Activated T-cell treated with anti-CD3 and anti-CD28 coated beads, Interleukin-2, amount 50 U/mL, for 72 hours (primary cell): ENCODE measurements at regions not wholly inside any gene's neighbourhood (a gene's known extent, or its start where the extent isn't known, plus 50 kb on each side); places are given as distances from the start of the nearest gene placed in this dataset.
A peak's percentile ranks its signal among the peaks of the same experiment; 100 is the strongest.

Source experiments
- ATAC-seq, 2 donors: fragments of 150-1000 bp; cut with Tn5 transposase; replicated peaks in 1 of 2; 2 replicates each; pipeline ENCODE4 v1.10.0; 2021; ENCODE audit warnings: moderate library complexity in 2 of 2, mild to moderate bottlenecking in 1 of 2
- DNase-seq, 2 donors: peaks; one replicate each; pipeline ENCODE4 v3.0.0; 2021 to 2022; ENCODE audit warnings: mixed read lengths in 1 of 2
- H3K27ac Mint-ChIP-seq: one replicate; pipeline ENCODE4 v1.8.0; 2022; ENCODE audit warnings: mild to moderate bottlenecking, moderate library complexity, mixed read lengths
- H3K27me3 Mint-ChIP-seq: one replicate; pipeline ENCODE4 v1.8.0; 2022; ENCODE audit warnings: low read depth, mixed read lengths
- H3K36me3 Mint-ChIP-seq, 2 donors: one replicate each; pipeline ENCODE4 v1.8.0; 2022; ENCODE audit warnings: mixed read lengths in 2 of 2, mild to moderate bottlenecking in 1 of 2; ENCODE audit not compliant: insufficient read depth in 2 of 2
- H3K4me1 Mint-ChIP-seq: one replicate; pipeline ENCODE4 v1.8.0; 2022; ENCODE audit warnings: low read depth, mixed read lengths
- H3K4me3 Mint-ChIP-seq, 2 donors: one replicate each; pipeline ENCODE4 v1.8.0; 2022; ENCODE audit warnings: mild to moderate bottlenecking in 2 of 2, mixed read lengths in 2 of 2, moderate library complexity in 2 of 2
- H3K9me3 Mint-ChIP-seq, 2 donors: one replicate each; pipeline ENCODE4 v1.8.0; 2022; ENCODE audit warnings: mixed read lengths in 2 of 2

DNA sequence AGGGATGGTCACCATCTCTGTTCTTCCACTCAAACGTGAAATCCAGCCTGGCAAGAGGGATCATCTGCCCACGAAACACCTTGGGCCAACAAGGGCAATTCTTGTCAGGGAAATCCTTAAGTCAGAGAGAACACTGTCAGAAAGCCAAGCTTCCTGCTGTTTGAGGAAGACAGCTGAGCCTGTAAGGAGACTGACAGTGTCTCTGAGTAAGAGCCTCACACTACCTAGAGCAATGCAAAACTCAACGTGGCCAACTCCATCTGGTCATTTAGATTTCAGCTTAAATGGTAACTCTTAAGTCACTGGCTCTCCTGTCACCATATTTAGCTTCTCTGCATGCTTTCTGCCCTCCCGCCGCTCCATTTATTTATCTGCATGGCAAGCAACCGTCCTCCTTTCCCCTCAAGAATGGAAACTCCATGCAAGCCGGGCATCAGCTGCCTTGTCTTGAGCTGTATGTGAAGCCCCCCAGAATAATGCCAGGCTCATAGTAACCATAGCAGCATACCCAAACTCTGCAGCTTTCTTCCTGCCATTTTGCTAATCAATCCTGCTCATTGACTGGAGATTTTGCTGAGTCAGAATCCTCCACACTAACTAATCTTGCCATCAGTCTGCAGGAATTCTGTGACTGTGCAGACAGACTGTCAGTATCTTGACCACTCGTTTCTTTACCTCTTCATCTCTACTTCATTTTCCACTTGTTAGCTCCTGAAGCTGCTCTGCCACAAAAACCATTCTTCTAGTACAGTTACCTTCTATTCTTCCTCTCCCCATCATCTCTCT is 159.8 kb downstream of the IRS2 start:
- H3K27me3 Mint-ChIP-seq, result peaks cover 10% of the 10 kb centered on the region
- no peaks in the 10 kb centered on the region for H3K4me1 Mint-ChIP-seq
- peaks cover 1 to 2% of the 10 kb centered on the region in 2 donors for H3K9me3 Mint-ChIP-seq
- DNase-seq, result no peak
- no peak overlapping the region for H3K4me3 Mint-ChIP-seq
- ATAC-seq, result no peak
- no peaks in the 10 kb centered on the region for H3K36me3 Mint-ChIP-seq
- no peak overlapping the region for H3K27ac Mint-ChIP-seq

DNA sequence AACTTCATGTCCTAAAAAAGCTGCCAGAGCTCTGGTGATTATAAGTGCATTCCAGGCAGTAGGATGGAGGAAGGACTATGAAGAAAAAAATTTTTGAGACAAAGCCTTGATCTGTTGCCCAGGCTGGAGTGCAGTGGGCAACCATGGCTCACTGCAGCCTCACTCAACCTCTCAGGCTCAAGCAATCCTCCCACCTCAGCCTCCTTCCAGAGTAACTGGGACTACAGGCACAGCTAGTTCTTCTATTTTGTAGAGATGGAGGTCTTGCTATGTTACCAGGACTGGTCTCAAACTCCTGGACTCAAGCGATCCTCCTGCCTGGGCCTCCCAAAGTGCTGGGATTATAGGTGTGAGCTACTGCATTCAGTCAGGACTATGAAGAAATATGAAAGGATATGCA is 161.2 kb downstream of the IRS2 start:
- DNase-seq (no peak), ATAC-seq (no peak)
- Mint-ChIP-seq H3K36me3 (no peaks in the 10 kb centered on the region), H3K27me3 (peaks cover 10% of the 10 kb centered on the region), H3K9me3 (no peaks in the 10 kb centered on the region), H3K4me1 (no peaks in the 10 kb centered on the region), H3K4me3 (no peak overlapping the region), H3K27ac (no peak overlapping the region)

DNA sequence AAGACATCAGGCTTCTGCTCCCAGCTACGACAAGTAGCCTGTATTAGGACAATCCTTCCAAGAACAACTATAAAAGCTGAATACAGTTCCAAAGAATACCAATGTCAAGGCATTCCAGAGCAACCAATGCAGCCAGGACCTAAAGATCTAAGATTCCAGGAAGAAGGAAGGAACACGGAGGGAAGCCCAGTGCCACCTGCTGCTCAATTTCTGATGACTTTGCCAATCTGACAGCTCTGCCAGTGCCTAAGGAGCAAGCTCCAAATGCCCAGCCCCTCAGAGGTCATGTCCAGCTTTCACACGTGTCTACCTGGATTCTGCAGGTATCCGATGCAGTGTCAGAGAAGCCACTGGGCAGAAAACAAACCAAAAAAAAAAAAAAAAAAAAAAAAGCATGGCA is 164.4 kb downstream of the IRS2 start:
- no peak for ATAC-seq
- Mint-ChIP-seq H3K27ac (no peak overlapping the region), H3K4me1 (no peaks in the 10 kb centered on the region), H3K9me3 (no peaks in the 10 kb centered on the region), H3K36me3 (no peaks in the 10 kb centered on the region), H3K27me3 (peaks cover 5% of the 10 kb centered on the region), H3K4me3 (no peak overlapping the region)
- DNase-seq, result no peak

DNA sequence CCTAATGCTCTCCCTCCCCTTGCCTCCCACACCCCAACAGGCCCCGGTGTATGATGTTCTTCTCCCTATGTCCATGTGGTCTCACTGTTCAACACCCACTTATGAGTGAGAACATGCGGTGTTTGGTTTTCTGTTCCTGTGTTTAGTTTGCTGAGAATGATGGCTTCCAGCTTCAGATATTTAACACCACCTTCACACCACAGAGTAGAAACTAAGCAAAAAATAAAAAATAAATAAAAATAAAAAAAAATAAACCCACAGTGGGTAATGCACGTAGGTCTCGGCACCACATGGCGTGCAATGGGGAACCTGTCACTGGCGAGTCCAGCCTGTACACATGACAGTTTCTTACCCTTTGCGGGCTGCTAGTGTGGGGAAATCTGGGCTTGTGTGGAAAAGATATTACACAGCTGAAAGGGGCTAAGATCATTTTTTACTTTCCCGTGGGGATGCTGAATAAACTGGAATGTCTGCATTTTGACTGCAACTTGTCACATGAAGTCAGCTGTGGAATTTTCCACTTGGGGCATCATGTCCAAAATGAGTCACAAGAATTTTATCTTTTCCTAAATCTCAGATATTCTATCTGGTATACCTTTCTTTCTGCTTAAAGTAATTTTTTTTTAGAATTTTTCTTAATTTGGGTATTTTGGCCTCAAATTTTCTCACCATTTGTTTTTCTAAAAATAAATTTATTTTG is 170.5 kb downstream of the IRS2 start:
- Mint-ChIP-seq H3K36me3 (no peaks in the 10 kb centered on the region), H3K27me3 (peaks cover 4% of the 10 kb centered on the region), H3K9me3 (no peaks in the 10 kb centered on the region), H3K27ac (no peak overlapping the region), H3K4me3 (no peak overlapping the region), H3K4me1 (no peaks in the 10 kb centered on the region)
- DNase-seq, result no peak
- no peak for ATAC-seq

GRCh38 chr13:109611912-109612691 is 174.3 kb downstream of the IRS2 start:
- Mint-ChIP-seq H3K36me3 (no peaks in the 10 kb centered on the region), H3K27ac (no peak overlapping the region), H3K4me3 (no peak overlapping the region), H3K9me3 (peaks cover 1% of the 10 kb centered on the region in 2 donors), H3K27me3 (peaks cover 4% of the 10 kb centered on the region), H3K4me1 (no peaks in the 10 kb centered on the region)
- DNase-seq (no peak), ATAC-seq (no peak)

GRCh38 chr13:109610517-109610916 is 175.9 kb downstream of the IRS2 start:
- peaks cover 2% of the 10 kb centered on the region in 2 donors for H3K9me3 Mint-ChIP-seq
- no peak overlapping the region for H3K27ac Mint-ChIP-seq
- DNase-seq (peak; percentile 3 to 18), ATAC-seq (peak; percentile 49)
- no peaks in the 10 kb centered on the region for H3K36me3 Mint-ChIP-seq
- no peak overlapping the region for H3K4me3 Mint-ChIP-seq
- H3K27me3 Mint-ChIP-seq, result peaks cover 4% of the 10 kb centered on the region
- no peaks in the 10 kb centered on the region for H3K4me1 Mint-ChIP-seq

DNA sequence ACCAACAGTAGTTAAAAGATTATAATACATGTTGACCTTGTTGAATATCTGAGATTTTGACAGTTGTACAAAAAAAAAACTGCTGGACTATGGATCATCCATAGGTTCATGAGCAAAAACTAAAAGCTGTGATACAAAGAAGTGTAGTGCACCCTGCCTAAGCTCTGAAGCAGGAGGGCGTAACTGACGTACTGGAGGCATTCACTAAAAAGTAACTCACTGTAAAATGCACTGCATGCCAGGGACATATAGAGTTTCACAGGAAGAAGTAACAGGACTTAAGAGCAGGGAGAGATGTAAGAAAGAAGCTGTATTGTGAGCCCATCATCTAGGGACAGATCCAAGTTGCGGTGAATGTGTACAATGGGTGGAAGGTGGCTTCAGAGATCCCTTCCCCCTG is 177.9 kb downstream of the IRS2 start:
- Mint-ChIP-seq H3K36me3 (no peaks in the 10 kb centered on the region), H3K27me3 (no peaks in the 10 kb centered on the region), H3K4me3 (no peak overlapping the region), H3K9me3 (peaks cover 2% of the 10 kb centered on the region in 2 donors), H3K27ac (no peak overlapping the region), H3K4me1 (no peaks in the 10 kb centered on the region)
- no peak for DNase-seq
- ATAC-seq, result no peak

- no peak overlapping the region for H3K27ac Mint-ChIP-seq
- no peak overlapping the region for H3K4me3 Mint-ChIP-seq
- H3K9me3 Mint-ChIP-seq, result peaks cover 2% of the 10 kb centered on the region in 2 donors
- H3K4me1 Mint-ChIP-seq, result no peaks in the 10 kb centered on the region
- H3K36me3 Mint-ChIP-seq, result no peaks in the 10 kb centered on the region
- H3K27me3 Mint-ChIP-seq, result no peaks in the 10 kb centered on the region
- ATAC-seq (no peak), DNase-seq (no peak)
These were observed 178.3 kb downstream of the IRS2 start for GRCh38 chr13:109608059-109608458.

GRCh38 chr13:109606520-109606919 is 179.9 kb downstream of the IRS2 start:
- ATAC-seq, result no peak
- H3K4me1 Mint-ChIP-seq, result no peaks in the 10 kb centered on the region
- H3K27me3 Mint-ChIP-seq, result no peaks in the 10 kb centered on the region
- H3K9me3 Mint-ChIP-seq, result peaks cover 2% of the 10 kb centered on the region in 2 donors
- H3K27ac Mint-ChIP-seq, result no peak overlapping the region
- no peaks in the 10 kb centered on the region for H3K36me3 Mint-ChIP-seq
- H3K4me3 Mint-ChIP-seq, result no peak overlapping the region
- no peak for DNase-seq

DNA sequence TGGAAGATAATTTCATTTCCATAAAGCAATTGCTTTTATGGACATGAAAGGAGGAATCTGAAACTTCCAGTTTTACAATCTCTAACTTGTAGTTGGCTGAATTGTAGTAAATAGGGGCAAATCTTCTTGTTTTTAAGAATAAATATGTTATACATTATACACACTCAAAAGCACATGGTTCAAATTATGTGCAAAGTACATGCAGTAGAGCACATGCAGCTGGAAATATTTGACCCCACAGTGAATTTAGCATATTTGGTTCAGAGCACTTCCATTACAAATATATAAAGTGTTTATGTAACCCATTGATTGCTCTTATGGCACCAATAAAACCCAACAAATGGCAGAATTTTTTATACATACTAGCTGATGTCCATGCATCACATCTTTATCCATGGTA is 180.5 kb downstream of the IRS2 start:
- Mint-ChIP-seq H3K27ac (no peak overlapping the region), H3K27me3 (no peaks in the 10 kb centered on the region), H3K4me3 (no peak overlapping the region), H3K36me3 (no peaks in the 10 kb centered on the region), H3K4me1 (no peaks in the 10 kb centered on the region), H3K9me3 (peaks cover 2% of the 10 kb centered on the region in 2 donors)
- no peak for DNase-seq
- ATAC-seq, result no peak

GRCh38 chr13:109604894-109605293 is 181.5 kb downstream of the IRS2 start:
- Mint-ChIP-seq H3K9me3 (peaks cover 2% of the 10 kb centered on the region in 2 donors), H3K4me3 (no peak overlapping the region), H3K27ac (no peak overlapping the region), H3K36me3 (no peaks in the 10 kb centered on the region), H3K27me3 (no peaks in the 10 kb centered on the region), H3K4me1 (no peaks in the 10 kb centered on the region)
- DNase-seq (no peak), ATAC-seq (no peak)

- DNase-seq (no peak), ATAC-seq (no peak)
- H3K4me3 Mint-ChIP-seq, result no peak overlapping the region
- peaks cover 2% of the 10 kb centered on the region in 2 donors for H3K9me3 Mint-ChIP-seq
- H3K4me1 Mint-ChIP-seq, result no peaks in the 10 kb centered on the region
- no peaks in the 10 kb centered on the region for H3K36me3 Mint-ChIP-seq
- H3K27ac Mint-ChIP-seq, result no peak overlapping the region
- H3K27me3 Mint-ChIP-seq, result peaks cover 7% of the 10 kb centered on the region
These were observed 184.0 kb downstream of the IRS2 start for GRCh38 chr13:109602356-109602755.

- Mint-ChIP-seq H3K27ac (no peak overlapping the region), H3K9me3 (no peaks in the 10 kb centered on the region), H3K4me3 (no peak overlapping the region)
These were observed 186.3 kb downstream of the IRS2 start for GRCh38 chr13:109599901-109600657.

More at GRCh38 chr13:109599901-109600657, 186.3 kb downstream of the IRS2 start:
- ATAC-seq (no peak), DNase-seq (no peak)
- Mint-ChIP-seq H3K27me3 (peaks cover 7% of the 10 kb centered on the region), H3K36me3 (no peaks in the 10 kb centered on the region), H3K4me1 (no peaks in the 10 kb centered on the region)
